PC-3 (cell line): ENCODE measurements at regions not wholly inside any gene's neighbourhood (a gene's known extent, or its start where the extent isn't known, plus 50 kb on each side); places are given as distances from the start of the nearest gene placed in this dataset.

Experiments used
- ATAC-seq: fragments of 200-7000 bp; cut with Tn5 transposase; 2 replicates; pipeline ENCODE4 v1.9.1; 2020; ENCODE audit warnings: mild to moderate bottlenecking, moderate library complexity
- BruUV-seq: library from RNA; stranded (reverse); fragments of 400-500 nt; replicated peaks from 2 replicates; lab custom pipeline; 2021; lab: Mats Ljungman, UMichigan
- CTCF ChIA-PET: fragments of 300-600 bp; sonication (Branson Sonifier 250); formaldehyde crosslinking; loops from one replicate; lab custom pipeline; 2022; ENCODE audit warnings: antibody characterized with exemption; lab: Charles Lee
- POLR2A ChIA-PET: fragments of 300-600 bp; sonication (Branson Sonifier 250); formaldehyde crosslinking; loops from one replicate; lab custom pipeline; 2022; ENCODE audit warnings: antibody characterized with exemption; ENCODE audit not compliant: unreplicated experiment; lab: Charles Lee
- DNase-seq: peaks from one replicate; pipeline ENCODE4 v3.0.0-alpha.2; 2015
- H2AFZ ChIP-seq: fragments of 300-600 bp; sonication (generic); 2 replicates; pipeline ENCODE4 v1.6.0; 2016; ENCODE audit warnings: antibody characterized with exemption, low read length
- H3F3A ChIP-seq: fragments of 300-600 bp; sonication (generic); one replicate; pipeline ENCODE4 v1.6.0; 2017; ENCODE audit warnings: antibody characterized with exemption, low read length, control low read depth, mild to moderate bottlenecking; ENCODE audit not compliant: unreplicated experiment
- H3K27ac ChIP-seq: fragments of 300-600 bp; sonication (generic); 2 replicates; pipeline ENCODE4 v1.5.1; 2016; ENCODE audit warnings: mild to moderate bottlenecking, low read length
- H3K27me3 ChIP-seq: fragments of 300-600 bp; sonication (generic); 2 replicates; pipeline ENCODE4 v1.6.1; 2016; ENCODE audit warnings: low read length, mixed read lengths
- H3K36me3 ChIP-seq: fragments of 300-600 bp; sonication (generic); 2 replicates; pipeline ENCODE4 v1.6.1; 2016; ENCODE audit warnings: low read depth, mixed run types, low read length, mixed read lengths
- H3K4me1 ChIP-seq: fragments of 300-600 bp; sonication (generic); 2 replicates; pipeline ENCODE4 v1.5.1; 2016; ENCODE audit warnings: low read length; ENCODE audit not compliant: insufficient read depth
- H3K4me2 ChIP-seq: fragments of 300-600 bp; sonication (generic); 2 replicates; pipeline ENCODE4 v1.6.0; 2016; ENCODE audit warnings: low read length
- H3K4me3 ChIP-seq: fragments of 300-600 bp; sonication (generic); 2 replicates; pipeline ENCODE4 v1.5.1; 2016; ENCODE audit warnings: mild to moderate bottlenecking, low read length, mixed read lengths
- H3K79me2 ChIP-seq: fragments of 300-600 bp; sonication (generic); 2 replicates; pipeline ENCODE4 v1.6.1; 2017; ENCODE audit warnings: low read length, mixed read lengths
- H3K9ac ChIP-seq: fragments of 300-600 bp; sonication (generic); 2 replicates; pipeline ENCODE4 v1.6.0; 2016; ENCODE audit warnings: mild to moderate bottlenecking, low read length
- H3K9me2 ChIP-seq: fragments of 300-600 bp; sonication (generic); replicated peaks from 2 replicates; pipeline ENCODE4 v1.6.1; 2016; ENCODE audit warnings: mixed run types, low read length, mixed read lengths
- H3K9me3 ChIP-seq: fragments of 300-600 bp; sonication (generic); 2 replicates; pipeline ENCODE4 v1.6.1; 2016; ENCODE audit warnings: low read length, mixed read lengths
- H4K20me1 ChIP-seq: fragments of 300-600 bp; sonication (generic); 2 replicates; pipeline ENCODE4 v1.6.1; 2016; ENCODE audit warnings: low read length, mixed read lengths
- CTCF ChIP-seq: fragments of 300-600 bp; sonication (generic); conservative IDR thresholded peaks from 2 replicates; pipeline ENCODE4 v1.5.1; 2017; ENCODE audit warnings: antibody characterized with exemption, low read depth, mild to moderate bottlenecking, low read length
- EZH2 ChIP-seq: fragments of 300-600 bp; sonication (generic); IDR thresholded peaks from one replicate; pipeline ENCODE4 v1.6.1; 2017; ENCODE audit warnings: antibody characterized with exemption, mild to moderate bottlenecking, low read length; ENCODE audit not compliant: unreplicated experiment
- EZH2phosphoT487 ChIP-seq: fragments of 300-600 bp; sonication (generic); IDR thresholded peaks from 2 replicates; pipeline ENCODE4 v1.6.1; 2018; ENCODE audit warnings: mild to moderate bottlenecking, antibody characterized with exemption, low read length, borderline replicate concordance
- intact Hi-C: fragments of 100-400 bp; cut with micrococcal nuclease; formaldehyde crosslinking; loops from 2 replicates; pipeline ENCODE4 v1.9.0; 2023

GRCh38 chr2:126750506-126750905 is 94.5 kb downstream of the GYPC start:
- POLR2A ChIA-PET: no interaction called here
- no peak overlapping the region for H2AFZ ChIP-seq
- TF ChIP-seq EZH2phosphoT487 (no peak), CTCF (no peak), EZH2 (no peak)
- no peaks in the 10 kb centered on the region for H4K20me1 ChIP-seq
- no peaks in the 10 kb centered on the region for H3K79me2 ChIP-seq
- no peaks in the 10 kb centered on the region for H3K9me2 ChIP-seq
- H3K4me1 ChIP-seq: no peaks in the 10 kb centered on the region
- H3K36me3 ChIP-seq: no peaks in the 10 kb centered on the region
- no peak overlapping the region for H3K4me3 ChIP-seq
- H3K9me3 ChIP-seq: no peaks in the 10 kb centered on the region
- H3K9ac ChIP-seq: no peak overlapping the region
- peaks cover 11% of the 10 kb centered on the region; the same call in 1 of the 2 replicates for H3K27me3 ChIP-seq
- intact Hi-C loops: no loop called here
- ATAC-seq: no peak
- H3K27ac ChIP-seq: no peak overlapping the region
- no peak for DNase-seq
- CTCF ChIA-PET: no interaction called here
- no peak overlapping the region for H3K4me2 ChIP-seq
- H3F3A ChIP-seq: no peaks in the 10 kb centered on the region
- no TSS peak for BruUV-seq

GRCh38 chr2:126751477-126751876 is 95.5 kb downstream of the GYPC start:
- DNase-seq (no peak), ATAC-seq (no peak)
- Histone ChIP-seq H3K9me3 (no peaks in the 10 kb centered on the region), H3K27ac (no peak overlapping the region), H3K4me1 (no peaks in the 10 kb centered on the region), H4K20me1 (no peaks in the 10 kb centered on the region), H3K9me2 (no peaks in the 10 kb centered on the region), H3K4me2 (no peak overlapping the region), H3K9ac (no peak overlapping the region), H2AFZ (no peak overlapping the region), H3F3A (no peaks in the 10 kb centered on the region), H3K4me3 (no peak overlapping the region), H3K27me3 (0 out of 2 replicates have a peak, but pooled peaks cover 1% of the 10 kb centered on the region), H3K79me2 (no peaks in the 10 kb centered on the region), H3K36me3 (no peaks in the 10 kb centered on the region)
- BruUV-seq: no TSS peak
- no peak for TF ChIP-seq EZH2
- no peak for TF ChIP-seq EZH2phosphoT487
- TF ChIP-seq CTCF: no peak
- intact Hi-C loops: no loop called here
- ChIA-PET CTCF (no interaction called here), POLR2A (no interaction called here)

GRCh38 chr2:126752876-126753275 is 96.9 kb downstream of the GYPC start:
- H3K36me3 ChIP-seq: no peaks in the 10 kb centered on the region
- ChIA-PET CTCF (no interaction called here), POLR2A (no interaction called here)
- H3K79me2 ChIP-seq: no peaks in the 10 kb centered on the region
- ATAC-seq (no peak), DNase-seq (no peak)
- no peaks in the 10 kb centered on the region for H3F3A ChIP-seq
- H3K9ac ChIP-seq: no peak overlapping the region
- no TSS peak for BruUV-seq
- H3K27ac ChIP-seq: no peak overlapping the region
- H4K20me1 ChIP-seq: no peaks in the 10 kb centered on the region
- no peaks in the 10 kb centered on the region for H3K9me2 ChIP-seq
- TF ChIP-seq EZH2 (no peak), EZH2phosphoT487 (no peak), CTCF (no peak)
- intact Hi-C loops: no loop called here
- no peak overlapping the region for H3K4me2 ChIP-seq
- no peak overlapping the region for H3K4me3 ChIP-seq
- H2AFZ ChIP-seq: no peak overlapping the region
- no peaks in the 10 kb centered on the region for H3K27me3 ChIP-seq
- no peaks in the 10 kb centered on the region for H3K9me3 ChIP-seq
- no peaks in the 10 kb centered on the region for H3K4me1 ChIP-seq
